ENCODE measurements at regions not wholly inside any gene's neighbourhood (a gene's known extent, or its start where the extent isn't known, plus 50 kb on each side); places are given as distances from the start of the nearest gene placed in this dataset.

DNA sequence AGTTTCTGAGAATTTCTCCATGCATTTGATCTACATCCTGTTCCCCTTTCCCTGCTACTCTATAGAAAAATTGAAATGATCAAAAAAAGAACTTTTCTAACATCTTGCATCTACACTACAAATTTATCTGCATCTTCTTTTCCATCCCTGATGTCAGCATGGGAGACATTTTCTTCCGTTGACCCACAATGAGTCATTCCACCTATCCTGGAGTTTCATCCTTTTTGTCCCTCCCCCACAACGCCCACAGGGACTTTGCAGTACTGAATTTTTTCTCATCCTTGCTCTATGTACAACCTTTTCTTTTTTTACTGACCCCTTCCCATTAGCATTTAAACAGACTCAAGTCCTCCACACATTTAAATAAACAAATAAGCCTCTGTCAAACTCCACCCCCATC, 112.2 kb upstream of the MROH9 start:
- Histone ChIP-seq H3K4me3 (replicated peaks in 1 of 2; ENCODE audit: low read depth in 1 of 2, low read length in 2 of 2) (no peak overlapping the region), H3K27me3 (ENCODE audit: insufficient read depth, low read length) (no peaks in the 10 kb centered on the region), H3K27ac (ENCODE audit: low read depth, low read length) (no peak overlapping the region), H4K20me1 (ENCODE audit: insufficient read depth) (no peaks in the 10 kb centered on the region), H2AFZ (ENCODE audit: low read depth, low read length, poor library complexity, severe bottlenecking) (no peak overlapping the region), H3K4me2 (ENCODE audit: low read length) (no peak overlapping the region), H3K4me1 (ENCODE audit: control insufficient read depth in 1 of 2, insufficient read depth in 2 of 2, low read length in 2 of 2) (no peaks in the 10 kb centered on the region), H3K79me2 (ENCODE audit: insufficient read depth, low read length) (no peaks in the 10 kb centered on the region), H3K9me3 (ENCODE audit: control insufficient read depth in 1 of 2, insufficient read depth in 1 of 2, low read depth in 1 of 2, low read length in 2 of 2) (no peaks in the 10 kb centered on the region), H3K9me2 (ENCODE audit: insufficient read depth) (no peaks in the 10 kb centered on the region), H3K36me3 (ENCODE audit: control insufficient read depth in 1 of 2, insufficient read depth in 2 of 2, low read length in 2 of 2) (no peaks in the 10 kb centered on the region), H3K9ac (ENCODE audit: low read length) (no peak overlapping the region)
- TF ChIP-seq JUND (IDR thresholded peaks at IDR 0.05) = no peak
- TF ChIP-seq, protein P1, sequence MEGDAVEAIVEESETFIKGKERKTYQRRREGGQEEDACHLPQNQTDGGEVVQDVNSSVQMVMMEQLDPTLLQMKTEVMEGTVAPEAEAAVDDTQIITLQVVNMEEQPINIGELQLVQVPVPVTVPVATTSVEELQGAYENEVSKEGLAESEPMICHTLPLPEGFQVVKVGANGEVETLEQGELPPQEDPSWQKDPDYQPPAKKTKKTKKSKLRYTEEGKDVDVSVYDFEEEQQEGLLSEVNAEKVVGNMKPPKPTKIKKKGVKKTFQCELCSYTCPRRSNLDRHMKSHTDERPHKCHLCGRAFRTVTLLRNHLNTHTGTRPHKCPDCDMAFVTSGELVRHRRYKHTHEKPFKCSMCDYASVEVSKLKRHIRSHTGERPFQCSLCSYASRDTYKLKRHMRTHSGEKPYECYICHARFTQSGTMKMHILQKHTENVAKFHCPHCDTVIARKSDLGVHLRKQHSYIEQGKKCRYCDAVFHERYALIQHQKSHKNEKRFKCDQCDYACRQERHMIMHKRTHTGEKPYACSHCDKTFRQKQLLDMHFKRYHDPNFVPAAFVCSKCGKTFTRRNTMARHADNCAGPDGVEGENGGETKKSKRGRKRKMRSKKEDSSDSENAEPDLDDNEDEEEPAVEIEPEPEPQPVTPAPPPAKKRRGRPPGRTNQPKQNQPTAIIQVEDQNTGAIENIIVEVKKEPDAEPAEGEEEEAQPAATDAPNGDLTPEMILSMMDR (IDR thresholded peaks at IDR 0.05 in 2 of 3, conservative IDR thresholded peaks at IDR 0.05 in 1 of 3; ENCODE audit: borderline replicate concordance in 1 of 3, insufficient read depth in 1 of 3, low read depth in 2 of 3, low read length in 2 of 3) = no peak
- 0 out of 2 replicates have a peak, but pooled peaks have one; percentile 5 for TF ChIP-seq FOSL1 (IDR thresholded peaks at IDR 0.05; ENCODE audit: low read depth)
- intact Hi-C loops (cut with micrococcal nuclease) = no loop called here
- DNase-seq (ENCODE audit: low read depth, low spot score) (no peak), ATAC-seq (no peak)
- RAD21 ChIA-PET (ENCODE audit: low non-redundant PET in 1 of 2, low total read pairs in 2 of 2, uncharacterized antibody in 2 of 2, unreplicated experiment in 2 of 2) = no interaction called here
- CTCF ChIA-PET = no interaction called here
- no TSS peak for BruUV-seq (replicated peaks)
- POLR2A ChIA-PET = no interaction called here

DNA sequence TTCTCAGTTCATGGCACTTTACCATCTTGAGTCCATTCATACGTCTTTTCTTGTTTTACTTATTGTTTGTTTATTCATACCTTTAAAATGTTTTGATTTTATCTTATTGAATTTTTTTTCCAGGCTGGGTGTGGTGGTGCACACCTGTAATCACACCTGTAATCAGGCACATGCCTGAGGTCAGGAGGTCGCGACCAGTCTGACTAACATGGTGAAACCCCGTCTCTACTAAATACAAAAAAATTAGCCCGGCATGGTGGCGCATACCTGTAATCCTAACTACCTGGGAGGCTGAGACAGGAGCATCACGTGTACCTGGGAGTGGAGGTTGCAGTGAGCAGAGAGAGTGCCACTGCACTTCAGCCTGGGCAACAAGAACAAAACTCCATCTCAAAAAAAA, 104.1 kb upstream of the MROH9 start:
- Histone ChIP-seq H3K4me2 (ENCODE audit: low read length) (no peak overlapping the region), H2AFZ (ENCODE audit: low read depth, low read length, poor library complexity, severe bottlenecking) (no peak overlapping the region), H3K9ac (ENCODE audit: low read length) (no peak overlapping the region), H4K20me1 (ENCODE audit: insufficient read depth) (no peaks in the 10 kb centered on the region), H3K27ac (ENCODE audit: low read depth, low read length) (no peak overlapping the region), H3K36me3 (ENCODE audit: control insufficient read depth in 1 of 2, insufficient read depth in 2 of 2, low read length in 2 of 2) (no peaks in the 10 kb centered on the region), H3K4me3 (replicated peaks in 1 of 2; ENCODE audit: low read depth in 1 of 2, low read length in 2 of 2) (no peak overlapping the region), H3K9me2 (ENCODE audit: insufficient read depth) (no peaks in the 10 kb centered on the region), H3K9me3 (ENCODE audit: control insufficient read depth in 1 of 2, insufficient read depth in 1 of 2, low read depth in 1 of 2, low read length in 2 of 2) (no peaks in the 10 kb centered on the region), H3K27me3 (ENCODE audit: insufficient read depth, low read length) (no peaks in the 10 kb centered on the region), H3K79me2 (ENCODE audit: insufficient read depth, low read length) (no peaks in the 10 kb centered on the region), H3K4me1 (ENCODE audit: control insufficient read depth in 1 of 2, insufficient read depth in 2 of 2, low read length in 2 of 2) (no peaks in the 10 kb centered on the region)
- ChIA-PET POLR2A (no interaction called here), RAD21 (ENCODE audit: low non-redundant PET in 1 of 2, low total read pairs in 2 of 2, uncharacterized antibody in 2 of 2, unreplicated experiment in 2 of 2) (no interaction called here), CTCF (no interaction called here)
- intact Hi-C loops (cut with micrococcal nuclease) = loop anchor here (1.0 kb wide), 1 partner anchor 12 kb away; no protein-coding TSS in a partner anchor
- DNase-seq (ENCODE audit: low read depth, low spot score) = no peak
- BruUV-seq (replicated peaks) = no TSS peak
- ATAC-seq = no peak
- no peak for TF ChIP-seq CBX3 (IDR thresholded peaks at IDR 0.05; ENCODE audit: low read depth)
- TF ChIP-seq, protein P2, sequence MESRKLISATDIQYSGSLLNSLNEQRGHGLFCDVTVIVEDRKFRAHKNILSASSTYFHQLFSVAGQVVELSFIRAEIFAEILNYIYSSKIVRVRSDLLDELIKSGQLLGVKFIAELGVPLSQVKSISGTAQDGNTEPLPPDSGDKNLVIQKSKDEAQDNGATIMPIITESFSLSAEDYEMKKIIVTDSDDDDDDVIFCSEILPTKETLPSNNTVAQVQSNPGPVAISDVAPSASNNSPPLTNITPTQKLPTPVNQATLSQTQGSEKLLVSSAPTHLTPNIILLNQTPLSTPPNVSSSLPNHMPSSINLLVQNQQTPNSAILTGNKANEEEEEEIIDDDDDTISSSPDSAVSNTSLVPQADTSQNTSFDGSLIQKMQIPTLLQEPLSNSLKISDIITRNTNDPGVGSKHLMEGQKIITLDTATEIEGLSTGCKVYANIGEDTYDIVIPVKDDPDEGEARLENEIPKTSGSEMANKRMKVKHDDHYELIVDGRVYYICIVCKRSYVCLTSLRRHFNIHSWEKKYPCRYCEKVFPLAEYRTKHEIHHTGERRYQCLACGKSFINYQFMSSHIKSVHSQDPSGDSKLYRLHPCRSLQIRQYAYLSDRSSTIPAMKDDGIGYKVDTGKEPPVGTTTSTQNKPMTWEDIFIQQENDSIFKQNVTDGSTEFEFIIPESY (IDR thresholded peaks at IDR 0.05; ENCODE audit: extremely low read depth, insufficient replicate concordance, low read length) = no peak
- no peak for TF ChIP-seq SIN3A (IDR thresholded peaks at IDR 0.05; ENCODE audit: low read depth)
- no peak for TF ChIP-seq EGR1 (IDR thresholded peaks at IDR 0.05; ENCODE audit: low read depth)
- TF ChIP-seq, protein P3, sequence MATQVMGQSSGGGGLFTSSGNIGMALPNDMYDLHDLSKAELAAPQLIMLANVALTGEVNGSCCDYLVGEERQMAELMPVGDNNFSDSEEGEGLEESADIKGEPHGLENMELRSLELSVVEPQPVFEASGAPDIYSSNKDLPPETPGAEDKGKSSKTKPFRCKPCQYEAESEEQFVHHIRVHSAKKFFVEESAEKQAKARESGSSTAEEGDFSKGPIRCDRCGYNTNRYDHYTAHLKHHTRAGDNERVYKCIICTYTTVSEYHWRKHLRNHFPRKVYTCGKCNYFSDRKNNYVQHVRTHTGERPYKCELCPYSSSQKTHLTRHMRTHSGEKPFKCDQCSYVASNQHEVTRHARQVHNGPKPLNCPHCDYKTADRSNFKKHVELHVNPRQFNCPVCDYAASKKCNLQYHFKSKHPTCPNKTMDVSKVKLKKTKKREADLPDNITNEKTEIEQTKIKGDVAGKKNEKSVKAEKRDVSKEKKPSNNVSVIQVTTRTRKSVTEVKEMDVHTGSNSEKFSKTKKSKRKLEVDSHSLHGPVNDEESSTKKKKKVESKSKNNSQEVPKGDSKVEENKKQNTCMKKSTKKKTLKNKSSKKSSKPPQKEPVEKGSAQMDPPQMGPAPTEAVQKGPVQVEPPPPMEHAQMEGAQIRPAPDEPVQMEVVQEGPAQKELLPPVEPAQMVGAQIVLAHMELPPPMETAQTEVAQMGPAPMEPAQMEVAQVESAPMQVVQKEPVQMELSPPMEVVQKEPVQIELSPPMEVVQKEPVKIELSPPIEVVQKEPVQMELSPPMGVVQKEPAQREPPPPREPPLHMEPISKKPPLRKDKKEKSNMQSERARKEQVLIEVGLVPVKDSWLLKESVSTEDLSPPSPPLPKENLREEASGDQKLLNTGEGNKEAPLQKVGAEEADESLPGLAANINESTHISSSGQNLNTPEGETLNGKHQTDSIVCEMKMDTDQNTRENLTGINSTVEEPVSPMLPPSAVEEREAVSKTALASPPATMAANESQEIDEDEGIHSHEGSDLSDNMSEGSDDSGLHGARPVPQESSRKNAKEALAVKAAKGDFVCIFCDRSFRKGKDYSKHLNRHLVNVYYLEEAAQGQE (IDR thresholded peaks at IDR 0.05; ENCODE audit: low read depth) = no peak
- TF ChIP-seq ZFX (IDR thresholded peaks at IDR 0.05) = no peak
- no peak for TF ChIP-seq POLR2A (IDR thresholded peaks at IDR 0.05; ENCODE audit: borderline replicate concordance, extremely low read depth, insufficient read depth, insufficient read length)
- TF ChIP-seq, protein P4, sequence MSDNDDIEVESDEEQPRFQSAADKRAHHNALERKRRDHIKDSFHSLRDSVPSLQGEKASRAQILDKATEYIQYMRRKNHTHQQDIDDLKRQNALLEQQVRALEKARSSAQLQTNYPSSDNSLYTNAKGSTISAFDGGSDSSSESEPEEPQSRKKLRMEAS (IDR thresholded peaks at IDR 0.05) = no peak
- TF ChIP-seq, protein P5, sequence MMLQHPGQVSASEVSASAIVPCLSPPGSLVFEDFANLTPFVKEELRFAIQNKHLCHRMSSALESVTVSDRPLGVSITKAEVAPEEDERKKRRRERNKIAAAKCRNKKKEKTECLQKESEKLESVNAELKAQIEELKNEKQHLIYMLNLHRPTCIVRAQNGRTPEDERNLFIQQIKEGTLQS (IDR thresholded peaks at IDR 0.05) = no peak
- no peak for TF ChIP-seq SRF (IDR thresholded peaks at IDR 0.05; ENCODE audit: low read depth)
- no peak for TF ChIP-seq FOSL1 (IDR thresholded peaks at IDR 0.05; ENCODE audit: low read depth)
- TF ChIP-seq RAD21 (IDR thresholded peaks at IDR 0.05; ENCODE audit: low read depth) = no peak
